OCI-M2 (cell line): ENCODE measurements at regions not wholly inside any gene's neighbourhood (a gene's known extent, or its start where the extent isn't known, plus 50 kb on each side); places are given as distances from the start of the nearest gene placed in this dataset.
"Not testable (repeated sequence)": the region's sequence is repeated elsewhere in the genome, so short reads cannot be mapped to it uniquely, and the experiment has no call there.

ENCODE experiments used
- DNase-seq: peaks from one replicate; lab custom pipeline; 2025; ENCODE audit not compliant: unreplicated experiment; lab: John Stamatoyannopoulos, UW

DNA sequence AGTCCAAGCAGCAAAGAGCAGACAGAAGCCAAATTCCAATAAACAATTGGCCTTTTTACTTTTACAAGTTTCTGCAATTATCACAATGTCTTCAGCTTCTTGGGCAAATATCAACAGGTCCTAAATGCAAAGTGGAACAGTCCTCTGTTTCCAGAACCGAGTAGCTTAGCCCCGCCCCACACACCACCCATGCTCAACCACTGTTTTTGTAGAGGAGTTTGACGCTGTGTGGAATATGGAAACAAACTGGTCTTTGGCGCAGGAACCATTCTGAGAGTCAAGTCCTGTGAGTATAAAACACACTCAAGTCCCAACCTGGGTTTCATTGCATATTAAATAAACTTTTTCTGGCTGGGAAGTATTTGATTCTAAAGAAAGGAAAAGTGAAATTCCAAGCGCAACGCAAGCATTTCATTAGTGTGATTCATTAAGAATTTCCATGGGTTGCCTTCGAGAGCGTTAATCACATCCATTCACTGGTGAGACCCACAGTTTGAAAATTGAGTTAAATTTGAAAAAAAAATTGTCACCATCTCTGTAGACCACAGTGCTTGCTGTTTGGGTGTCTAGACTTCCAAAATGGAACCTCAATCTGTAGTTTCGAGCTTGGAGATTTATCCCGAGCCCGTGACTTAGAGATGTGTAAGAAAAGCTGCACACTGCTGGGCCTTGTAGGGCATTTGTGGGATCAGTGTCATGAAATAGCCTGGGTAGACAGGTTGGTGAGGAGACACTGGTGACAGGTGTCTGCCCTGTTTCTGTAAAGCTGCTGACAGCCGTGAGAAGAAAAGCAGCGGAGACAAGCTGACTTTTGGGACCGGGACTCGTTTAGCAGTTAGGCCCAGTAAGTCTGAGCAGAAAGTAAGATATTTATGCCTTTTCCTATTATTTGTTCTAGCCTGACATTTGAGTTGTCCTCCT is 96.1 kb downstream of the DAD1 start:
- DNase-seq = no peak

DNA sequence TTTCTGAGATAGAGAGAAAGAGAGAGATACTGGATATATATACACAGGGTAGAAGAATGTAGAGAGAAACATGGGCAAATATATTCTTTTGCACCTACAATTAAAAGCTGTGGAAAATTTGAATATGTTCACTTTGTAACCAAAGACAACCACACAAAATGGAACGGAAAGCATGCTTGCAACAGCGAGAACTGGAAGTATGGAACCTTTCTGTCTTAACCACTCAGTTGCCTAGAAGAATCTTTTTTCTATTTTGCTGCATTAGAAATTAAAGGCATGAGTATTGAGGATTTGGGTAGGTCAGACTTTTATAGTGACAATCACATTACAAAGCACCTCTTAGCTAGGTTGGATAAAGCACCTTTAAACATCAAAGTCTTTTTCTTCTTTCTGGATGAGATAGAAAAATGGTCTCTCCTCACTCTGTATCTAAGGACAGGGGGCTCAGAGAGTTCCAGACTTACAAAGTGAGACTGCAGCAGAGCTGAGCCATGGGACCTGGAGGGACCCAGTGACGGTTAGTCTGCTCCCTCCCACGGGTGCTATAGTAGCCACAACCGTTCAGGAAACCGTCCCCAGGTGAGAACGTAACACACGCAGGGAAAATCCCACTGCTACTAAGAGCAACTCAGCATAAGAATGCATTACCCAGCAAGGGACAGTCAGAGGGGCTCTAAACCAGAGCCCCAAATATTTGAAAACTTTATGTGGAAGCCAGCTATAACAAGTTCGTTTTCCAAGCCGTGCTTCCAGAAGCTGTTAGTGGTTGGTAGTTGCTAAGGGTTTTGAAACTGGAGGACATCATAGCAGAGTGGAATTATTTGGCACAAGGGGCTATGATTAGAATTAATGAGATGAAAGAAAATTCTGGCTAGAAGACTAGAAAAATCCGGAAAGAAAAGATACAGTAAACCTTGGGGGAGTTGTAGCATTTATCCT is 97.1 kb downstream of the DAD1 start:
- no peak for DNase-seq

GRCh38 chr14:22491053-22491452 is 98.0 kb downstream of the DAD1 start:
- DNase-seq = not testable (repeated sequence)

DNA sequence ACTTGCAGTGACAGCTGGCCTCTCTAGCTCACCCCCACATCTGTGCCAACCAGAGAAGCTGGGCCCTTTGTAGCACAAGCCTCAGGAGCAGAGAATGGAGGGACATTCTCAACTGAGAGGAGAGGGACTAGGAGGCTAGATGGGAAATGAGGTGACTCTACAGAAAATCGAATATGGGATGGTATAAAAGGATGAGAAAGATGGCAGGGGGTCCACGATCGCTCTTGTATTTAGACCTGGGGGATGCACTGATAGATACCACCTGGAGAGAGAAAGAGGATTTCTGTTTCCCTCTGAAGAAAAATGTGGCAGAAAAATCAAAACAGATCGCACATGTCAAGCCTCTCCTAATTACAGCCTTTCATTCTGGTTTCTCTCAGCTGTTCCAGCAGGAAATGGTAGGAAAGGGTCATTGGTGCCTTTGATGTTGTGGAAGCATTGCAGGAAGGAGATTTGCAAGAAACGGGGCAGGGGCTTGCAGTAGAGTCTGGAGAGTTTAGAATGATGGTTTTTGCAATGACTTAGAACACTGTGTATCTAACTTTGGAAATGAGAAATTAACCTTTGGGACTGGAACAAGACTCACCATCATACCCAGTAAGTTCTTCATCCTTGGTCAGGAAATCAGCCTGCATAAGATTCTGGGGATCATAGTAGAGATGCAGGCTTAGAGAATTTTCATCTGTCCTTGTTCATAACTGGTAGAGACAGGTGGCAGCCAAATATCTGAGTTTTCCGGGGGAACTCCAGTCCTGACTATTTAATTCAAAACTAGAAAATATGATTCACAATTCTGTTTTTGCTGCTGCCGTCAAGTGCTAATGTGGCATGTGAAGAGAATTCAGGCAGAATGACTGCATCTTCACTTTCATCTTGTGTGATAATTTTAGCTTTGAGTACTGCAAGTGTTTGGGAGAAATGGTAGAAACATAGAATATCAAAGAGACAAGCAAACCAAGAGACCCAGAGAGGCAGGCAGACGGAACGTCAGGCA is 98.8 kb downstream of the DAD1 start:
- DNase-seq = no peak

DNA sequence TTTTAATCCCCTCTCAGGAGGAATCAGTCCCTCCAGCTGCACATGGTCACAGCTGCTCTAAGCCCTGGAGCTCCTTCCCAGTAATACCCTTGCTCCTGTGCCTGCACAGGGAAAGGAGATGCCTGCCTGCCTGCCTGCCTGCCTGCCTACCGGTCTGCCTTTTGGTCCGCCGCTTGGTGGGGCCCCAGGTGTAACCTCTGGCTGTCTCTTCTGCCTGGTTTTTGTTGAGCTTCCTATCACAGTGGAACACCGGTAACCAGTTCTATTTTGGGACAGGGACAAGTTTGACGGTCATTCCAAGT is 99.8 kb downstream of the DAD1 start:
- no peak for DNase-seq

DNA sequence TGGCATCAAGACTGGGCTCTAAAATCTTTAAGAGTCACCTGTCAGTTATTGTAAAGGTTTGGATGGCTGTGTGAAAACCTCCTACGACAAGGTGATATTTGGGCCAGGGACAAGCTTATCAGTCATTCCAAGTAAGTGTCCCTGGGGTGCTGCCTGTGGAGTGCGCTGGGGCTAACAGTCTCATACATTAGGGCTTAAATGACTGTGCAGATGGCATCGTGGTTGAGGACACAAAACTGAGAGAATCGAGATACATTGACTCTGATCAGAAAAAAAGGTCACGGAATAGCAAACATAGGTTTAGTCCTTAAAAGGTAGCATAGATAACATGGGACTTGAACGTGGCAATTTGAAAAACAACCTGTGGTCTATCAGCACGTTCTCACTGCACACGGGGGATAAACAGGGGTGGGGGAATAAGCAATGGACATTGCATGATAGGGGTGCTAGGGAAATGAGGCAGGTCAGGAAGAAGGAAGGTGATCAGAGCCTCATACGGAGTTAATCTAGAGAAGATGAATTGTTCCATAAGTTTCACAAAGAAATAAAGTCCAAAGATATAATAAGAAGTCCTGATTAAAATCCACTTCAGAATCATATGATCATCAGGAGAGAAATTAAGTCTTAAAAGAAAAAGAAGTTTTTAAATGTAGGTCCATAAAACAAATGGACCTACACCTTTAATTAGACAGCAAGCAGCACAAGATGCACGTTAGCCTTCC is 100.3 kb downstream of the DAD1 start:
- DNase-seq = no peak

DNA sequence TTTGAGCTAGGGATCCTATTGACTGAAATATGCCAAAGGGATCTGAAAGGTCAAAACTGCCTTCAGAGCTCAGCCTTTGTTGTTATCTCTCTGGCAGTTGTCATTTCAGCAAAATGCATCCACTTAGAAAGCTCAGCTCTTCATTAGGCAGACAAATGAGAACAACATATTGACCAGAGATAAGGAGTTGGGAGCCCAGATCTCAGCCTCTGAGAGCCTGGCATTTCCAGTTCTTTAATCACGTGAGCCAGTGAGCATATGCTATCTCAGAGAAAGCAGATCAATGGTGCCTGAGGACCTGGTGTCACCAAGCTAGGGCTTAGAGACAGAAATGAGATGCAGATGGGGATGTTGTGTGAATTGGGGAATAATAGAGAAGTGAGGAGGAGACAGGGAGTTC is 101.1 kb downstream of the DAD1 start:
- DNase-seq = no peak

- no peak for DNase-seq
Measured at GRCh38 chr14:22487401-22487800, 101.6 kb downstream of the DAD1 start.

GRCh38 chr14:22486675-22487074 is 102.3 kb downstream of the DAD1 start:
- no peak for DNase-seq

- no peak for DNase-seq
Measured at GRCh38 chr14:22485649-22486048, 103.4 kb downstream of the DAD1 start.

- no peak for DNase-seq
Measured at GRCh38 chr14:22485178-22485577, 103.8 kb downstream of the DAD1 start.

- no peak for DNase-seq
Measured at GRCh38 chr14:22484632-22485031, 104.4 kb downstream of the DAD1 start.

DNA sequence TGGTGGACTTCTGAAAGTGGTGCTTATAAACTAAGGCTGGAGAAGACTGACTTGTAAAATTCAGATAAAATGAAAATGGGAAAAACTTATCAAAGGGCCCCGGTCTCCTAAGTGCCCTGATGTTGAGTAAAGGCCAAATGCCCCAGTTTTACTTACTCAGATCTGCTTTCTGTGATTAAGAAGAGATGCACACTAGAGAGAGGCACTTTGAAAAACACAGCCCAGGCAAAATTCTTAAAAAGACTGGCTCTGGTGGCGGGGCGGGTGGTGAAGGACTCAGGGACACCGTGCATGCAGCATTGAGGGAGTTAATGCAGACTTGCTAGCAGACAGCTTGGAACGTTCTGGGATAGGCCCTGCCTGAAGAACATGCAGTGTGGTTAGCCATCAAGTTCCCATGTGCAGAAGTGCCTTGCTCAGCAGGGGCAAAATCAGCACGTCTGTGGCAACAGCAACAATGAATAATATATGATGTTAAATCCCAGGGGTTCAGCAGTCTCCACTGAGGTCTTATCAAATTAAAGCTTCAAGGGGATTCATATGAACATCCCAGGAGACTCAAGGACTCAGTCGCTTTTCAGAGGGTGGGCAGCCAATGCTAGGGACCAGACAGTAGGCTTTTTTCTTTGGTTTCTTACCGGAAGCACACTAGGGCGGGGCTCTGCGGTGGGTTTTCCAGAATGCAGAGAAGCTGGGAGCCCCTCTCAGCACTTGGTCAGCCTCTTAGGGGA is 105.0 kb downstream of the DAD1 start:
- DNase-seq = no peak

- DNase-seq = no peak
Measured at GRCh38 chr14:22482782-22483553, 106.1 kb downstream of the DAD1 start.

DNA sequence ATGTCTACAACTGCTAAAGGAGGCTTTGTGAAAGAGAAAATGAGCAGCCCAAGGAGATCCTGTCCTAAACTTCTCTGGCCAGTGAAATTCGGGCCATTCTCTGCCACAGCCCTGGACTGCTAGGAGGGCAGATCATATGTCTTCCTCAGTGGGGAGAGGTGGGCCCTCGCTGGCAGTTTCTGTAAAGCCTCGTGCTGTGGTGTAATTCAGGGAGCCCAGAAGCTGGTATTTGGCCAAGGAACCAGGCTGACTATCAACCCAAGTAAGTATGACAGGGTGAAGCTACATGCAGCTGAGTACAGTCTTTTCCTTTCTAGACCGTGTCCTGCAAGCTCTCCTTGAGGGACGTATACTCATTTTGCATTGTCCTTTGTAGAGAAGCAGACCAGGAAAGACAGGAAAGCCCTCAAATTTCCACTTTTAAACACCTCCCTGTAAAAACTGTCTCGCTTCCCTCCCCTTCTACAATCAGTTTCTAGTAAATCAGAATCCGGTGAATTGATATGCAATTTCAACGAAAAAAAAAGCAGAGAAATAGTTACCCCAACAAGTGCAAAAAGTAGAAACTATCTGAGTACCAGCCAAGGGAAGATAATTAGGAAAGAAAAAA is 106.8 kb downstream of the DAD1 start:
- DNase-seq = no peak

GRCh38 chr14:22481546-22481945 is 107.5 kb downstream of the DAD1 start:
- no peak for DNase-seq

DNA sequence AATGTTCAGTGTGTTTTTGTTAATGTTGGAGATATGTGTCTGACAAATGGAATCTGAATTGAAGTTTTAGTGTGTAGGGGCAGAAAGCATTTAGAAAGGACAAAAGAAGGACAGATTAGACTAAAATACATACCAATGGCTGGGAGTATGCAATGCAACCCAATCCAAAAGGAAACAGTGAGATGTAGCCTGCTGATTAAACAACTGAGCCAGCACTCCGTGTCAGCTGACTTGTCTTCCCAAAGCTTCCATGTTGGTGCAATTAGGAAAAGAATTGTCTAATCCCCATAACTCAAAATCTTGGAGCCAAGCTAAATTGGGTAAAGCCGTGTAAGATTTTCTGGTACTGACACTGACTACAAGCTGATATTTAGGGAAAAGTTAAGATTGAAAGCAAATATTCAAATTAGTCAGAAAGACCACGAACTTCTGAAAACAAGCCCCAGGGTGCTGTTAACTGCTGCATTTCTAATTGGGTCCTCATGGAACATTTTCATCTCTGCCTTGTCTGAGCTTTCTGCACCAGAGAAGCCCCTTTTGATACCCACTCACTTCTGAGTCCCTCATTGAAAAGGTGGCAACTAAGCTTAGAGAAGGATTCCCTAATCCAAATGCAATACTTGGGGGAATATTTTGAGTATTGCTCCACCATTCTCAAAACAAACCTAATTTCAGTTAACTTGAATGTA is 109.1 kb downstream of the DAD1 start:
- DNase-seq = no peak

DNA sequence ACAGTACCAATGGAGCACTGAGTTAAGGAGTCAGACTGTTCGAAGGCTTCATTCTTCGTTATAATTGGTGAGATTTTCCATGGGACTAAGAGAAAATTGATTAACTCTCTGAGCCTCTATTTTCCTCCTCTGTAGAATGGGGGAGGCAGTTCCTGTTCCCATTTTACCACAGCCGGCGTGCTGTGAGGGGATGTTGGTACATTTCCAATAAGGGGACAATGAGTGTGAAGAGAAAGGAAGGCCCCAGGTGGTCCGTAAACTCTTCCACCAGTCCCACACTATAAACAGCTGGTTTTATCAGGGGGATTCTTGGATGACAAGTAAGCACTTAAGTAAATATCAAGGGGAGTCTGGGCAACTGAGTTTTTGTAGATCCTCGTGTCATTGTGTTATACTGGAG is 109.9 kb downstream of the DAD1 start:
- no peak for DNase-seq
